Loucy (cell line): ENCODE measurements at regions not wholly inside any gene's neighbourhood (a gene's known extent, or its start where the extent isn't known, plus 50 kb on each side); places are given as distances from the start of the nearest gene placed in this dataset.

Experiments used
- CTCF ChIP-seq: fragments of 200-600 bp; sonication (generic); conservative IDR thresholded peaks from 2 replicates; pipeline ENCODE4 v1.5.1; 2014; ENCODE audit warnings: mild to moderate bottlenecking, antibody characterized with exemption, low read length
- EZH2phosphoT487 ChIP-seq: fragments of 200-600 bp; IDR thresholded peaks from 2 replicates; pipeline ENCODE4 v1.6.1; 2018; ENCODE audit warnings: antibody characterized with exemption, mild to moderate bottlenecking, moderate library complexity, borderline replicate concordance

- TF ChIP-seq CTCF, result no peak
- no peak for TF ChIP-seq EZH2phosphoT487
Measured at GRCh38 chr5:152592416-152592815, 187.3 kb upstream of the NMUR2 start.
